Stimulated activated naive CD8-positive, alpha-beta T cell treated with anti-CD3 and anti-CD28 coated beads, Interleukin-15, amount 100 ng/mL, for 72 hours (primary cell): ENCODE measurements at regions not wholly inside any gene's neighbourhood (a gene's known extent, or its start where the extent isn't known, plus 50 kb on each side); places are given as distances from the start of the nearest gene placed in this dataset.
"Not testable (repeated sequence)": the region's sequence is repeated elsewhere in the genome, so short reads cannot be mapped to it uniquely, and the experiment has no call there.

Experiments used
- ATAC-seq: fragments of 150-1000 bp; cut with Tn5 transposase; 2 replicates; pipeline ENCODE4 v1.10.0; 2021; ENCODE audit warnings: mild to moderate bottlenecking, moderate library complexity
- DNase-seq, 2 donors: peaks; one replicate each; pipeline ENCODE4 v3.0.0; 2021 to 2022
- H3K27ac Mint-ChIP-seq, 2 donors: one replicate each; pipeline ENCODE4 v1.8.0; 2022; ENCODE audit warnings: mild to moderate bottlenecking in 2 of 2, mixed read lengths in 2 of 2, moderate library complexity in 2 of 2
- H3K27me3 Mint-ChIP-seq: one replicate; pipeline ENCODE4 v1.8.0; 2022; ENCODE audit warnings: mixed read lengths
- H3K4me1 Mint-ChIP-seq: one replicate; pipeline ENCODE4 v1.8.0; 2022; ENCODE audit warnings: mild to moderate bottlenecking, mixed read lengths
- H3K4me3 Mint-ChIP-seq, 2 donors: one replicate each; pipeline ENCODE4 v1.8.0; 2022; ENCODE audit warnings: mild to moderate bottlenecking in 2 of 2, mixed read lengths in 2 of 2, moderate library complexity in 1 of 2
- H3K9me3 Mint-ChIP-seq, 2 donors: one replicate each; pipeline ENCODE4 v1.8.0; 2022; ENCODE audit warnings: mixed read lengths in 2 of 2

GRCh38 chr2:132220589-132220988, 58.8 kb upstream of the ANKRD30BL start:
- not testable (repeated sequence) for H3K27ac Mint-ChIP-seq, ATAC-seq

GRCh38 chr2:132221886-132222285, 60.1 kb upstream of the ANKRD30BL start:
- H3K9me3 Mint-ChIP-seq, ATAC-seq, DNase-seq, H3K27me3 Mint-ChIP-seq, H3K4me3 Mint-ChIP-seq, H3K4me1 Mint-ChIP-seq, H3K27ac Mint-ChIP-seq: not testable (repeated sequence)

More at GRCh38 chr2:132220589-132220988, 58.8 kb upstream of the ANKRD30BL start:
- not testable (repeated sequence) for DNase-seq, H3K4me3 Mint-ChIP-seq, H3K27me3 Mint-ChIP-seq, H3K9me3 Mint-ChIP-seq, H3K4me1 Mint-ChIP-seq

GRCh38 chr2:132252191-132252893, 90.6 kb upstream of the ANKRD30BL start:
- ATAC-seq = peak; percentile 21
- peaks cover 18% of the 10 kb centered on the region for H3K27me3 Mint-ChIP-seq
- peaks cover 9 to 28% of the 10 kb centered on the region in 2 donors for H3K9me3 Mint-ChIP-seq
- peak overlapping the region in 1 of 2 donors; percentile 76 for H3K27ac Mint-ChIP-seq
- no peaks in the 10 kb centered on the region for H3K4me1 Mint-ChIP-seq
- no peak for DNase-seq
- H3K4me3 Mint-ChIP-seq = no peak overlapping the region

DNA sequence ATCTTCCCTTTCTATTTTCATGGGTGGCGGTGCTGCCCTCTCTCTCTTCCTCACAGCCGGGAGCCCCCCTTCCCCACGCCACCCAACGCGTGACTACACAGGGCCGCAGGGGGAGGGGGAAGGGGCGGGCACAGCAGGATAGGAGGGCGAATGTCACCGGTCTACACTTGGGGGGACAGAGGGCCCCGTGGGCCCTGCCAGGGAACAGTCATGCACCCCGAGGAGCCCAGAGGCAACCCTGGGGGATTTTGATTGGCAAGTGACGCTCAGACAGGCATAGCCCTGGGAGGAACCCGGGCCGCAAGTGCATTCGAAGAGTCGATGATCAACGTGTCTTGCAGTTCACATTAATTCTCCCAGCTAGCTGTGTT, 91.1 kb upstream of the ANKRD30BL start:
- DNase-seq (no peak), ATAC-seq (peak; percentile 51)
- no peak overlapping the region for H3K27ac Mint-ChIP-seq
- peaks cover 9 to 28% of the 10 kb centered on the region in 2 donors for H3K9me3 Mint-ChIP-seq
- H3K27me3 Mint-ChIP-seq = peaks cover 23% of the 10 kb centered on the region
- no peaks in the 10 kb centered on the region for H3K4me1 Mint-ChIP-seq
- no peak overlapping the region for H3K4me3 Mint-ChIP-seq

- ATAC-seq = peak; percentile 72
- H3K9me3 Mint-ChIP-seq = peaks cover 9 to 28% of the 10 kb centered on the region in 2 donors
- no peak overlapping the region for H3K27ac Mint-ChIP-seq
- DNase-seq = no peak
- H3K4me1 Mint-ChIP-seq = no peaks in the 10 kb centered on the region
- peaks cover 28% of the 10 kb centered on the region for H3K27me3 Mint-ChIP-seq
- no peak overlapping the region for H3K4me3 Mint-ChIP-seq
These were observed 91.9 kb upstream of the ANKRD30BL start for GRCh38 chr2:132253496-132254305.

DNA sequence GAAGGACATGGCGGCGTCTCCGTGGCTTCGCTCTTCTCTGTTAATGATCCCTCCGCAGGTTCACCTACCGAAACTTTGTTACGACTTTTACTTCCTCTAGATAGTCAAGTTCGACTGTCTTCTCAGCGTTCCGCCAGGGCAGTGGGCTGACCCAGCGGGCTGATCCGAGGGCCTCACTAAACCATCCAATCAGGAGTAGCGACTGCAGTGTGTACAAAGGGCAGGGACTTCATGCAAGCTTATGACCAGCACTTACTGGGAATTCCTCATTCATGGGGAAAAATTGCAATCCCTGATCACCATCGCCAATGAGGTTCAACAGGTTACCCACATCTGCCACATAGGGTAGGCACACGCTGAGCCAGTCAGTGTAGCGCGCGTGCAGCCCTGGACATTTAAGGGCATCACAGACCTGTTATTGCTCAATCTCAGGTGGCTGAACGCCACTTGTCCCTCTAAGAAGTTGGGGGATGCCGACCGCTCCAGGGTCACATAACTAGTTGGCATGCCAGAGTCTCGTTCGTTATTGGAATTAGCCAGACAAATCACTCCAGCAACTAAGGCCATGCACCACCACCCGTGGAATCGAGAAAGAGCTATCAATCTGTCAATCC, 92.7 kb upstream of the ANKRD30BL start:
- peaks cover 9 to 33% of the 10 kb centered on the region in 2 donors for H3K9me3 Mint-ChIP-seq
- H3K27me3 Mint-ChIP-seq = peaks cover 33% of the 10 kb centered on the region
- not testable (repeated sequence) for H3K27ac Mint-ChIP-seq, DNase-seq, H3K4me3 Mint-ChIP-seq, ATAC-seq, H3K4me1 Mint-ChIP-seq

DNA sequence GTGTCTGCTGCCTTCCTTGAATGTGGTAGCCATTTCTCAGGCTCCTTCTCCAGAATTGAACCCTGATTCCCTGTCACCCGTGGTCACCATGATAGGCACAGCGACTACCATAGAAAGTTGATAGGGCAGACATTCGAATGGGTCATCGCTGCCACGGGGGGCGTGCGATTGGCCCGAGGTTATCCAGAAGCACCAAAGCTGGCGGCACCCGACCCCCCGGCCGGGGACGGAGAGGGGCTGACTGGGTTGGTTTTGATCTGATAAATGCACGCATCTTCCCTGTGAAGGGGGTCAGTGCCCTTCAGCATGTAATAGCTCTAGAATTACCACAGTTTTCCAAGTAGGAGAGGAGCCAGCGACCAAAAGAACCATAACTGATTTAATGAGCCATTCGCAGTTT, 94.0 kb upstream of the ANKRD30BL start:
- Mint-ChIP-seq H3K4me1 (no peaks in the 10 kb centered on the region), H3K4me3 (no peak overlapping the region), H3K27ac (no peak overlapping the region), H3K27me3 (peaks cover 33% of the 10 kb centered on the region), H3K9me3 (peaks cover 0 to 28% of the 10 kb centered on the region in 2 donors)
- no peak for ATAC-seq
- DNase-seq = no peak

GRCh38 chr2:132256251-132256902, 94.6 kb upstream of the ANKRD30BL start:
- ATAC-seq (peak; percentile 36), DNase-seq (no peak)
- Mint-ChIP-seq H3K27me3 (peaks cover 33% of the 10 kb centered on the region), H3K27ac (no peak overlapping the region), H3K9me3 (peaks cover 0 to 28% of the 10 kb centered on the region in 2 donors), H3K4me3 (no peak overlapping the region), H3K4me1 (no peaks in the 10 kb centered on the region)

DNA sequence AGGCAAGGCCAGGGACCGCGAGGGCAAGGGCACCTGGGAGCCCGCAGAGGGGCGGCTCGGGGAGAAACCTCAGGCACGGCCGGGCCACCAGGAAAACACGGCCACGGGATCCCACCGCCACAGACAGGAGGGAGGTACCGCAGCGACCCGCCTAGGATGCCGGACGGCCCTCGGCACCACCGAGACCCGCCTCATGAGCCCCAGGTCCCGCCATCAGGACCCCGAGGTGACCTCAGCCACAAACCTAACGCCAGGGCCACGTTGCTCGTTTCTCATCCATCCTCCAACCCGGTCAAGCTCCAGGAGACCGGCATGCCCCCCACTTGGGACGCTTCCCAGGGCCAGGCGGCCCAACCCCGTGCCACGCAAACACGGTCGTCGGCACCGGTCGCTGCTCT, 95.2 kb upstream of the ANKRD30BL start:
- H3K4me1 Mint-ChIP-seq, H3K27ac Mint-ChIP-seq, DNase-seq, ATAC-seq: not testable (repeated sequence)
- peaks cover 0 to 28% of the 10 kb centered on the region in 2 donors for H3K9me3 Mint-ChIP-seq
- H3K27me3 Mint-ChIP-seq = peaks cover 33% of the 10 kb centered on the region
- peak overlapping the region in 1 of 2 donors; percentile 21 for H3K4me3 Mint-ChIP-seq

GRCh38 chr2:132257301-132258171, 95.8 kb upstream of the ANKRD30BL start:
- not testable (repeated sequence) for DNase-seq, ATAC-seq, H3K27ac Mint-ChIP-seq, H3K4me1 Mint-ChIP-seq
- peaks cover 0 to 28% of the 10 kb centered on the region in 2 donors for H3K9me3 Mint-ChIP-seq
- peaks cover 33% of the 10 kb centered on the region for H3K27me3 Mint-ChIP-seq
- H3K4me3 Mint-ChIP-seq = peak overlapping the region in 1 of 2 donors; percentile 21

GRCh38 chr2:132259276-132259675, 97.5 kb upstream of the ANKRD30BL start:
- peaks cover 33% of the 10 kb centered on the region for H3K27me3 Mint-ChIP-seq
- ATAC-seq, H3K4me3 Mint-ChIP-seq, H3K27ac Mint-ChIP-seq, DNase-seq, H3K4me1 Mint-ChIP-seq: not testable (repeated sequence)
- peaks cover 0 to 18% of the 10 kb centered on the region in 2 donors for H3K9me3 Mint-ChIP-seq

DNA sequence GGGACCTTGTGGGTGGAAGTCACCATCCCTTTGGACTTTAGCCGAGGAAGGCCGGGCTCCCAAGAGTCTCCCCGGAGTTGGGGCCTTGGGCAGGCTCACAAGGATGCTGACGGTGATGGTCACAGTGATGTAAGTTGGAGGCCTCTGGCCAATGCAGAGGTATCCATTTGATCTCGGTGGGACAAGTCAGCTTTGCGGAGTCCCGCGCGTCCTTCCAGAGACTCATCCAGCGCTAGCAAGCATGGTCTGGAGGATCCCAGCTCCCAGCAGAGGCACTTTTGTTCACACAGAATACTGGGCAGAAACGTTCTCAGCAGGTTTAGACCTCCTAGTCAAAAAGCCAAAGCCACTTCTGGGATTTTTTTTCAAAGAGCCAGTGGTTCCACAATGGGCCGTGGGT, 103.8 kb upstream of the ANKRD30BL start:
- not testable (repeated sequence) for H3K9me3 Mint-ChIP-seq, H3K4me3 Mint-ChIP-seq, H3K4me1 Mint-ChIP-seq, DNase-seq, ATAC-seq, H3K27me3 Mint-ChIP-seq, H3K27ac Mint-ChIP-seq

GRCh38 chr2:132267105-132267497, 105.3 kb upstream of the ANKRD30BL start:
- Mint-ChIP-seq H3K4me1 (no peaks in the 10 kb centered on the region), H3K27ac (no peak overlapping the region), H3K4me3 (no peak overlapping the region), H3K27me3 (no peaks in the 10 kb centered on the region), H3K9me3 (no peaks in the 10 kb centered on the region)
- no peak for ATAC-seq
- no peak for DNase-seq

DNA sequence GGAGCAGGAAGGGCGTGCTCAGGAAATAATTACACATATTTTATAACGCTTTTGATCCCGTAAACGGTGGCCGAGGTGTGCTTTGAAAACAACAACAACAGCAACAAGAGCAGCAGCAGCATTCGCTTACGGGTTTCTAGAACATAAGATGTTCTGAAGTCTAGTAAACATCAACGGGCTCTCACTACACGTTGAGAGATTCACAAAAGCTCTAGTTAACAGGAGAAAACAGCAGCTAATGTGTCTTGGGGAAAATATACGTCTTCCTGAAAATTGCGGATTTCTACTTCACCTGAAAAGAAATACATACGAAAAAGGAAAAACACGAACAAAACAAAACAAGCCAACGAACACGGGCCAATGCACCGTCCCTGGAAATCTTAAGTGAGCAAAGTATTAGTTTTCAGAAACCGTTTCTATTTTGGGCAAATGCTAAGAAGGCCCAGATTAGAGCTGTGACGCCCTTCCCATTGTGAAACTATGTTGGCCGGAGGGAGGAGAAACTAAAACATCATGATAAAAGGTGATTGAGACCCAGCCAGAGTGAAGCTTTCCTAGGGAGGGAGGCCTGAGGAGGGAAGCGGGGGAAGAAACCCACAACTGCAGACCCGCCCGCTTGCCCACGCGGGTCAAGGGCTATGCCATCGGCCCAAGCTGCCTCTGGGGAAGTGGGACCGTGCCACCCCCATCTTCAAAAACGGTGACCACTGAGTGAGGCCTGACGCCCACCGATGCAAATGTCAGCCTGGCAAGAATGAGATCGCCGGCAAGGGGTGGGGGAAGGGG, 105.9 kb upstream of the ANKRD30BL start:
- DNase-seq, H3K9me3 Mint-ChIP-seq, H3K27ac Mint-ChIP-seq, ATAC-seq, H3K4me3 Mint-ChIP-seq, H3K4me1 Mint-ChIP-seq, H3K27me3 Mint-ChIP-seq: not testable (repeated sequence)
